ENCODE measurements at regions not wholly inside any gene's neighbourhood (a gene's known extent, or its start where the extent isn't known, plus 50 kb on each side); places are given as distances from the start of the nearest gene placed in this dataset.
A peak's percentile ranks its signal among the peaks of the same experiment; 100 is the strongest.

GRCh38 chr6:78551361-78551760, 316.0 kb upstream of the IRAK1BP1 start:
- H3K4me3 ChIP-seq (ENCODE audit: low read depth, low read length), result no peak overlapping the region
- no peak for FAIRE-seq
- H3K27me3 ChIP-seq (ENCODE audit: control insufficient read depth, insufficient read depth, low read length), result no peaks in the 10 kb centered on the region
- H3K36me3 ChIP-seq (ENCODE audit: control insufficient read depth, insufficient read depth, low read length), result no peaks in the 10 kb centered on the region
- TF ChIP-seq, protein P1, sequence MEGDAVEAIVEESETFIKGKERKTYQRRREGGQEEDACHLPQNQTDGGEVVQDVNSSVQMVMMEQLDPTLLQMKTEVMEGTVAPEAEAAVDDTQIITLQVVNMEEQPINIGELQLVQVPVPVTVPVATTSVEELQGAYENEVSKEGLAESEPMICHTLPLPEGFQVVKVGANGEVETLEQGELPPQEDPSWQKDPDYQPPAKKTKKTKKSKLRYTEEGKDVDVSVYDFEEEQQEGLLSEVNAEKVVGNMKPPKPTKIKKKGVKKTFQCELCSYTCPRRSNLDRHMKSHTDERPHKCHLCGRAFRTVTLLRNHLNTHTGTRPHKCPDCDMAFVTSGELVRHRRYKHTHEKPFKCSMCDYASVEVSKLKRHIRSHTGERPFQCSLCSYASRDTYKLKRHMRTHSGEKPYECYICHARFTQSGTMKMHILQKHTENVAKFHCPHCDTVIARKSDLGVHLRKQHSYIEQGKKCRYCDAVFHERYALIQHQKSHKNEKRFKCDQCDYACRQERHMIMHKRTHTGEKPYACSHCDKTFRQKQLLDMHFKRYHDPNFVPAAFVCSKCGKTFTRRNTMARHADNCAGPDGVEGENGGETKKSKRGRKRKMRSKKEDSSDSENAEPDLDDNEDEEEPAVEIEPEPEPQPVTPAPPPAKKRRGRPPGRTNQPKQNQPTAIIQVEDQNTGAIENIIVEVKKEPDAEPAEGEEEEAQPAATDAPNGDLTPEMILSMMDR (IDR thresholded peaks at IDR 0.05; ENCODE audit: insufficient read depth, low read length, severe bottlenecking), result no peak
- DNase-seq (ENCODE audit: low read depth), result no peak

DNA sequence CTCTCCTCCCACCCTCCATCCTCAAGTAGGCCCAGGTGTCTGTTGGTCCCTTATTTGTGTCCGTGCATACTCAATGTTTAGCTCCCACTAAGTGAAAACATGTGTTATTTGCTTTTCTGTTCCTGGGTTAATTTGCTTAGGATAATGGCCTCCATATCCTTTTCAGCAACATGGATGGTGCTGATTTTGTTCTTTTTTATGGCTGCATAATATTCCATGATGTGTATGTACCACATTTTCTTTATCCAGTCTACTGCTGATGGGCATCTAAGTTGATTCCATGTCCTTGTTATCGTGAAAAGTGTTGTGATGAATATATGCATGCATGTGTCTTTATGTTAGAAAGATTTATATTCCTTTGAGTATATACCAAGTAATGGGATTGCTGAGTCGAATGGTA, 314.9 kb upstream of the IRAK1BP1 start:
- TF ChIP-seq, protein P1 (IDR thresholded peaks at IDR 0.05; ENCODE audit: insufficient read depth, low read length, severe bottlenecking), result no peak
- Histone ChIP-seq H3K36me3 (ENCODE audit: control insufficient read depth, insufficient read depth, low read length) (no peaks in the 10 kb centered on the region), H3K4me3 (ENCODE audit: low read depth, low read length) (no peak overlapping the region), H3K27me3 (ENCODE audit: control insufficient read depth, insufficient read depth, low read length) (no peaks in the 10 kb centered on the region)
- FAIRE-seq, result no peak
- DNase-seq (ENCODE audit: low read depth), result no peak

DNA sequence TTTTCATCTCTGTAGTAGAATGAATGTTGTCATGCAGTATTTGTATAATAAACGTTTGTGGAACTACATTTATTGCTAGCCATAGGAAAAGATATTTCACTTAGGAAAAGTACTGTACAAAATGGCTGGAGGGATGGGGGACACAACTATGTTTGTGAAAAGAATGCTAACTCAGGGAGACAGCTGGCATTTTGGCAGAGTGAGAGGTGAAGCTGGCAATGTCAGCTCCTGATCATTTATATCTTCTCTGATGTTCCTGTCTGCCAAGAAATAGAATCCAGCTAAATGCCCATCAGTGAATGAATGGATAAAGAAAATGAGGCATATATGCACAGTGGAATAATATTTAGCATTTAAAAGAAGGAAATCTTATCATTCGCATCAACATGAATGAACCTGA, 313.0 kb upstream of the IRAK1BP1 start:
- no peak for DNase-seq (ENCODE audit: low read depth)
- TF ChIP-seq, protein P1 (IDR thresholded peaks at IDR 0.05; ENCODE audit: insufficient read depth, low read length, severe bottlenecking), result no peak
- FAIRE-seq, result no peak
- Histone ChIP-seq H3K27me3 (ENCODE audit: control insufficient read depth, insufficient read depth, low read length) (no peaks in the 10 kb centered on the region), H3K4me3 (ENCODE audit: low read depth, low read length) (no peak overlapping the region), H3K36me3 (ENCODE audit: control insufficient read depth, insufficient read depth, low read length) (no peaks in the 10 kb centered on the region)

DNA sequence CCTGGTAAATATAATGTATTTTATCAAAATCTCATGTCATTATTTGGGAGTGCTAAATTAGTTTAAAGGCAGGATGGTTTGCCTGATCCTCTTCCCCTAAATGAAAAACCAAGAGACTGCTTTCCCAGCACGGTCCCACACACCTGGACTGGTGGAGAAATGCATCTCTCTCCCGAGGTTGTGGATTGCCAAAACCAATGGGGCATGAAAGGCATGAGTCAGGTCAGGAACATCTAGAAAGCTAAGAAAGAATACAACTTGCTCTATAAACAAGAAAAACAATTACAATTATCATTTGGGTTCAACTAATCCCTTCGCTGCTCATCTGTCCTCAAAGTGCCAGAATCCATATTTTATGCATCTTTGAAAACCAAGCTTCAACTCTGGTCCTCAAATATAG, 308.3 kb upstream of the IRAK1BP1 start:
- no peak overlapping the region for H3K4me3 ChIP-seq (ENCODE audit: low read depth, low read length)
- TF ChIP-seq, protein P1 (IDR thresholded peaks at IDR 0.05; ENCODE audit: insufficient read depth, low read length, severe bottlenecking), result no peak
- no peaks in the 10 kb centered on the region for H3K27me3 ChIP-seq (ENCODE audit: control insufficient read depth, insufficient read depth, low read length)
- no peaks in the 10 kb centered on the region for H3K36me3 ChIP-seq (ENCODE audit: control insufficient read depth, insufficient read depth, low read length)
- FAIRE-seq, result no peak
- DNase-seq (ENCODE audit: low read depth), result no peak

DNA sequence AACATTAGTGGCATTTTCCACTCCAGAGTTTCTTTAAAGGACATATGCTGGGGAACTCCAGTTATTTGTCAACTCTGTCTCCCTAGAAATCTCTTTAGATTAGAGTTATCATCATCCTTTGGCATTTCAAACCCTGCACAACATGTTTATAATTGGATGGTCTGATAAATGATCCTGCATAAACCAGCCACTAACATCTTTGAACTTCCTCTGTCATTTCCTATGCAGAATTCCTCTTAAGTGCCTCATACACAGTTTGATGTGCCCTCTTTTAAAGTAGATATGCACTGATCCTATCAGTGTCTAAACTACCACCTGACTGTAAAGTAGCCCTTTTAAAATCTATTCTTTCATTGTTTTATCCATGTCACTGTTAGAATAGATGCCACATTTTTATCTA, 306.3 kb upstream of the IRAK1BP1 start:
- Histone ChIP-seq H3K36me3 (ENCODE audit: control insufficient read depth, insufficient read depth, low read length) (no peaks in the 10 kb centered on the region), H3K4me3 (ENCODE audit: low read depth, low read length) (no peak overlapping the region), H3K27me3 (ENCODE audit: control insufficient read depth, insufficient read depth, low read length) (no peaks in the 10 kb centered on the region)
- FAIRE-seq (no peak), DNase-seq (ENCODE audit: low read depth) (peak; percentile 8)
- TF ChIP-seq, protein P1 (IDR thresholded peaks at IDR 0.05; ENCODE audit: insufficient read depth, low read length, severe bottlenecking), result no peak

DNA sequence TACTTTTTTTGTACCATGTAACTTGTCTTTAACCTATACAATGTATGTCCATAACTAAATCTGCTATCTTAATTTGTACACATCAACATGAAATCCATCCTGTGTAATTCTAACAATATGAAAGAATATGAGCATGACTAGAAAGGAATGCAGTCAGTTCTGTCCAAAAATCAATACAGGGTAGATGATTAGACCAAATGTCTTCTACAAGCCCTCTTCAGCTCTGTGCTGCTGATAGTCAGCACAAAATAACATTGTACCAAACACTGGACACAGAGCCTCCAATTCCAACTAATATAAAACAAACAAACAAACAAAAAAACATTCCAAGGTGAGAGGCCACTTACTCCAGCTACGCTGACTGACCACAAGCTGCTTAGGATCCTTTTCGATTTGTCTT, 301.4 kb upstream of the IRAK1BP1 start:
- no peaks in the 10 kb centered on the region for H3K27me3 ChIP-seq (ENCODE audit: control insufficient read depth, insufficient read depth, low read length)
- no peaks in the 10 kb centered on the region for H3K36me3 ChIP-seq (ENCODE audit: control insufficient read depth, insufficient read depth, low read length)
- H3K4me3 ChIP-seq (ENCODE audit: low read depth, low read length), result no peak overlapping the region
- TF ChIP-seq, protein P1 (IDR thresholded peaks at IDR 0.05; ENCODE audit: insufficient read depth, low read length, severe bottlenecking), result no peak
- FAIRE-seq, result no peak
- no peak for DNase-seq (ENCODE audit: low read depth)
